AML-193 (cell line): ENCODE measurements at regions not wholly inside any gene's neighbourhood (a gene's known extent, or its start where the extent isn't known, plus 50 kb on each side); places are given as distances from the start of the nearest gene placed in this dataset.

Experiments used
- DNase-seq, 2 experiments: peaks; one replicate each; lab custom pipeline; 2025; lab: John Stamatoyannopoulos, UW

DNA sequence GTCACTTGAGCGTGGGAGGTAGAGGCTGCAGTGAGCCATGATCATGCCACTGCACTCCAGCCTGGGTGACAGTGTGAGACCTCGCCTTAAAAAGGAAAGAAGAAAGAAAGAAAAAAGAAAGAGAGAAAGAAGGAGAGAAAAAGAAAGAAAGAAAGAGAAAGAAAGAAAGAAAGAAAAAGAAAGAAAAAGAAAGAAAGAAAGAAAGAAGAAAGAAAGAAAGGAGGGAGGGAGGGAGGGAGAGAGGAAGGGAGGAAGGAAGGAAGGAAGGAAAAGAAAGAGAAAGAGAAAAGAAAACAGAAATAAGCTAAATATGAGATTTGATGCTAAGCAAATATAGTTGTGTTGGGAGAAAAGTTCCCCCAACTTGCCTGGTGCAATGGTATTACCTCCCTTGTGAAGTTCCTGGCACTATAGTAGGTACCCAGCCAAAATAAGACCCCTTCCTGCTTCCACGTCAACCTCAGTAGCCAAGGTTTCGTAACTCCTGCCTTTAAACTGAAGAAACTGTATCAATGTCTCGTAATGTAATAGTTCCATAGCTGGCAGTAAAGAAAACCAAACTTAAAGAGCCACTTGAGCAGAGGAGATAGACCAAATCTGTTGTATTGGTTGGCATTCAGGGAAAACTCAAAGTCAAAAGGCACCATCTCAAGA lies 88.1 kb upstream of the HNRNPU start:
- DNase-seq: no peak

DNA sequence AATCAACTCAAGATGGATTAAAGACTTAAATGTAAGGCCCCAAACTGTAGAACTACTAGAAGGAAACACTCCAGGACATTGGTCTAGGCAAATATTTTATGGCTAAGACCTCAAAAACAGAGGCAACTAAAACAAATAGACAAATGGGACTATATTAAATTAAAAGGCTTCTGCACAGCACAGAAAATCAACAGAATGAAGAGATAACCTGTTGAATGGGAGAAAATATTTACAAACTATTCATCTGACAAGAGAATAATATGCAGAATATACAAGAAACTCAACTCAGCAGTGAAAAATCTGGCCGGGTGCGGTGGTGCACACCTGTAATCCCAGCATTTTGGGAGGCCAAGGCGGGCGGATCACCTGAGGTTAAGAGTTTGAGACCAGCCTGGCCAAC lies 84.1 kb upstream of the HNRNPU start:
- DNase-seq: no peak

GRCh38 chr1:244945109-244945671 lies 80.8 kb upstream of the HNRNPU start:
- DNase-seq: no peak

GRCh38 chr1:244941121-244941520 lies 76.8 kb upstream of the HNRNPU start:
- DNase-seq: no peak

GRCh38 chr1:244937099-244937498 lies 72.8 kb upstream of the HNRNPU start:
- DNase-seq: no peak

GRCh38 chr1:244920911-244921761 lies 56.8 kb upstream of the HNRNPU start:
- DNase-seq: peak; percentile 89 to 93

GRCh38 chr1:244919320-244920282 lies 55.3 kb upstream of the HNRNPU start:
- peak in 1 of 2 experiments; percentile 37 for DNase-seq

DNA sequence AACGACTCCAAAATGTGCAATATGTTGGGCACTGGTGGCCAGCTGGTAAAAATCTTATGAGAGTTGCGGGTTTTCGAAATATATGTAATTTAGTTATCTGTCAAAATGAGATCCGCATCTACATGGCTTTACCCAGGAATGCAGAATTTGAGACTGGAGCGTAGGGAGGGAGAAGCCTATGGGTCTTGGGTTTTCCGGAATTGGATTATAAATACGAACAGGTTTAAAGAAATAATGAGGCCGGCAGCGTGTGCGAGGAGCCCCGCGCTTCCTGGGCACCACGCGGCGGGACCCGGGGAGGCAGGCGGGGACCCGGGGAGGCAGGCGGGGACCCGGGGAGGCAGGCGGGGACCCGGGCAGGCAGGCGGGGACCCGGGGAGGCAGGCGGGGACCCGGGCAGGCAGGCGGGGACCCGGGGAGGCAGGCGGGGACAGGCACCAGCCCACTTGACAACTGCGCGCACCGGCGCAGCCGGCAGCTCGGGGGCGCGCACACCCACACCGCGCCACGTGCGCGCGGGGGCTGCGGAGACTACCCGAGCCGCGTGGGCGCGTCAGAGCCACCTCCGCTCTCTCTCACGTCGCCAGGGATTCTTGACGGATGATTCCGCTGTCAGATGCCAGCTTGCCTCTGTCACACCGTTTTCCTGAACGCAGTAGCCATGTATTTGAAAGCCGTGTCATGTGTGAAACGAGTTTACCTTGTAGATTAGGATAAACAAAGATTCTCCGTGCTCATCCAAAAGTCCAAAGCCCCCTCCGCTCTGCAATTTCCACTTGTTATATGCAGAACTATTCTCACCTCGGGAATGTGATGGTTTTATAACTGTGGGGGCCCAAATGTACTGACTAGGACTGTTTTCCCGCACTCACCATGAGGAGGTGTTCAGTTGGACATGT lies 54.3 kb upstream of the HNRNPU start:
- DNase-seq: peak; percentile 37 to 49

DNA sequence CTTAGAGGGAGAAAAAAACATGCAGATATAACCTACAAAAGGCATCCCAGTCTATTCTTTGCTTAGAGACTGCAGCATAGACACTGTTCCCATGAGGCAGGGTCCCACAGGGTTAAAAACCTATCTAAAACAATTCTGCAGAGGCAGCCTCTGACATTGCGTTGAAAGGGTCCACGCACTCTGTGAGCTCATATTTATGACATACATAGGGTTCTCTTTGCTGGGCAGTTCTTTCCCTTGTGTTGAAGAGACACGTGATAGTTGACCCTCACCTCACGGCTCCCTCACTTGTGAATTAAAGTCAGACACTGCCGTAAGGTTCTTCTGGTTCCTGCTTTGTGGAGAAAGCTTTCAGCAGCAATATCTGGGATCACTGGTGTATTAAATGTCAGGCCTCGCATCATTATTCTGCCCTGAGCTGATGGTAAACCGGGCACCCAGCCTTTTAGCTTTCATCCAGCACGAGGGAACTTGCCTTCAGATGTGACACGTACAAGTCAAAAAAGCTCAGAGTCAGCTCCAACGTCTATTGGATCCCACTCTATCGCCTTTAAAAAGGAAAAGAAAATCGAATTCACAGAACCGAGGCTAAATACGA lies 52.8 kb upstream of the HNRNPU start:
- no peak for DNase-seq

GRCh38 chr1:244915736-244916135 lies 51.4 kb upstream of the HNRNPU start:
- DNase-seq: no peak

GRCh38 chr1:244914761-244915160 lies 50.4 kb upstream of the HNRNPU start:
- no peak for DNase-seq
